NT2/D1 (cell line): ENCODE measurements at regions not wholly inside any gene's neighbourhood (a gene's known extent, or its start where the extent isn't known, plus 50 kb on each side); places are given as distances from the start of the nearest gene placed in this dataset.

Source experiments
- SUZ12 ChIP-seq: IDR thresholded peaks from 2 replicates; pipeline ENCODE4 v1.6.1; 2011; ENCODE audit not compliant: insufficient read length, insufficient read depth; ENCODE audit errors: extremely low read depth
- ZNF274 ChIP-seq: IDR thresholded peaks from 2 replicates; pipeline ENCODE4 v1.6.1; 2011; ENCODE audit warnings: mild to moderate bottlenecking, low read depth, low read length

DNA sequence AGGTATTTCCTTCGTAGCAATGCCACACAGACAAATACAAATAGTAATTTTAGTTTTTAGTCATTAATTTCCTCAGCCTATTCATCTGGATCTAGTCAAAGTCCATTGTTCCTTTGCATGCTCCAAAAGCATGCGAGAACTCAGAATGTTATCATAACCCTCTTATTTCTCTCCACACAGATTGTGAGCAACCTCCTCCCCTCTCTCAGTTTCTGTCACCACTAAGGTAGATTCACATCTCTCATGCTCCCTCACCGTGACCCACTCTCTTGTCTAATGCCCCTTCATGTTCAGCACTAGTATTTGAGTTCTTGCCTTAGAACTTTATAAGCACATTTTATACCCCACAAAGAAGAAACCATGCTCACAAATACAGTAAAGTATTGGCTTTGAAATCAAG is 582.4 kb downstream of the PLA2G4A start:
- no peak for TF ChIP-seq SUZ12
- no peak for TF ChIP-seq ZNF274
